HT1080 (cell line): ENCODE measurements at regions not wholly inside any gene's neighbourhood (a gene's known extent, or its start where the extent isn't known, plus 50 kb on each side); places are given as distances from the start of the nearest gene placed in this dataset.

Source experiments
- DNase-seq: peaks from one replicate; pipeline ENCODE4 v3.0.0-alpha.2; 2015; ENCODE audit warnings: low read depth

DNA sequence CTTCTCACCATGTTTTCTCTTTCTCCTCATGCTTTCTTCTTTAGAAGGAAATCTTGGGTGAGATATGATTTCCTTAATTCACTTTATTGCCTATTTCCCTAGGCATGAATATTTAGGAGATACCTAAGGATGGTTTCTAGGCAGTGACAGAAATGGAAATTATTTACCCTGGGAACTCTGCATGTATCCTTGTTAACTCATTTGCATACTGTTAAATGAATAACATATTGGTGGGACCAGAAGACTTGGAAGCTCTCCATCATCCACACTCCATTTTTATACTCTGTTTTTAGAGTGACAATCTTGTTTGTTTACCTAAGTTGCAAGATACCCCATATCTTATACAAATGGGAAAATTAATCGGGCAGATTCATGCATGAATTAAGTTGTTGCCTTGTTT is 285.7 kb downstream of the RNF144B start:
- no peak for DNase-seq

GRCh38 chr6:18674346-18674745 is 287.2 kb downstream of the RNF144B start:
- no peak for DNase-seq

- no peak for DNase-seq
Measured at GRCh38 chr6:18675881-18676280, 288.7 kb downstream of the RNF144B start.

DNA sequence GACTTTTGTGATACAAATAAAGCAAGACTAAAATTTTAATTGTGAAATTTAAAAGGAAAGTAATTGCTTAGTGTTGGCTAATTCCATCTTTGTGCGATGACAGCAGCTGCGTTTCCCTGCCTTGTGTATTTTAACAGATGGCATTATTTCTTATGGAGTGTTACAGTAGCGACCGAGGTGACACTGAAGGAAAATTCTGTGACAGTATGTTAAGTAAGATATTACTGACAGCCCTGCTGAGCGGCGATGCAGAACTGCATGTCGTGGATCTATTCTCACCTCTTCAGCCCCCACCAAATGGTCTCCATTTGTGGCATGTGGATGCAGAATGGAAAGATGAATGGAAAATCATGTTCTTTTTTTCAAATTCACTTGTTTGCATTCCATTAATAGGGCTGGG is 289.4 kb downstream of the RNF144B start:
- DNase-seq: no peak

DNA sequence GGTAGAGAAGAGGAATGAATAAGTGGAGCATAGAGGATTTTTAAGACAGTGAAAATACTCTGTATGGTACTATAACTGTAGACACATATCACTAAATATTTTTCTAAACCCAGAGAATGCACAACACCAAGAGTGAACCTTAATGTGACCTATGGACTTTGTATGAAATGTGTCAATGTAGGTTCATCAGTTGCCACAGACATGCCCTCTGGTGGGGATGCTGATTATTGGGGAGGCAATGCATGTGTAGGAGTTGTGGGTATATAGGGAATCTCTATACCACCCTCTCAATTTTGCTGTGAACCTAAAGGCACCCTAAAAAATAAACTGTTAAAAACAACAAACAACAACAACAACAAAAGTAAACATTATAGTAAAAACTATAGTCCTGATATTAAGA is 293.7 kb downstream of the RNF144B start:
- no peak for DNase-seq

- DNase-seq: no peak
Measured at GRCh38 chr6:18681832-18682503, 294.8 kb downstream of the RNF144B start.

GRCh38 chr6:18684343-18684742 is 297.2 kb downstream of the RNF144B start:
- no peak for DNase-seq

GRCh38 chr6:18692929-18693685 is 306.0 kb downstream of the RNF144B start:
- DNase-seq: no peak

- DNase-seq: no peak
Measured at GRCh38 chr6:18693881-18694280, 306.7 kb downstream of the RNF144B start.

- no peak for DNase-seq
Measured at GRCh38 chr6:18703546-18703945, 316.4 kb downstream of the RNF144B start.

- no peak for DNase-seq
Measured at GRCh38 chr6:18707714-18708439, 320.7 kb downstream of the RNF144B start.

- DNase-seq: no peak
Measured at GRCh38 chr6:18712595-18712994, 325.4 kb downstream of the RNF144B start.

DNA sequence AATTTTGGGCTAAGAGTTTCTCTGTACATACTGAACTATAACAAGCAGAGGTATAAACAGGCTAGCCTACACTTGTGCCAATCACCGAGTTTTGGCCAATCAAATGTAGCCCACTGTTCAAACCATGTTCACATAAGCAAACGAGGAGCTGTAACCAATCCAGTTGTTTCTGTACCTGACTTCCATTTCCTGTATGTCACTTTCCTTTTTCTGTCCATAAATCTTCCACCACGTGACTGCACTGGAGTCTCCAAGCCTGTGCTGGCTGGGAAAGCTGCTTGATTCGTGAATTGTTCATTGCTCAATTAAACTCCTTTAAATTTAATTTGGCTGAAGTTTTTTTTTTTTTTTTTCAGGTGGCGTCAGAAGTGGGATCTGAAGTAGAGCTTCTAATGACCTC is 332.9 kb downstream of the RNF144B start:
- DNase-seq: peak; percentile 56

GRCh38 chr6:18724056-18724455 is 336.9 kb downstream of the RNF144B start:
- no peak for DNase-seq

- no peak for DNase-seq
Measured at GRCh38 chr6:18725449-18725848, 338.3 kb downstream of the RNF144B start.

DNA sequence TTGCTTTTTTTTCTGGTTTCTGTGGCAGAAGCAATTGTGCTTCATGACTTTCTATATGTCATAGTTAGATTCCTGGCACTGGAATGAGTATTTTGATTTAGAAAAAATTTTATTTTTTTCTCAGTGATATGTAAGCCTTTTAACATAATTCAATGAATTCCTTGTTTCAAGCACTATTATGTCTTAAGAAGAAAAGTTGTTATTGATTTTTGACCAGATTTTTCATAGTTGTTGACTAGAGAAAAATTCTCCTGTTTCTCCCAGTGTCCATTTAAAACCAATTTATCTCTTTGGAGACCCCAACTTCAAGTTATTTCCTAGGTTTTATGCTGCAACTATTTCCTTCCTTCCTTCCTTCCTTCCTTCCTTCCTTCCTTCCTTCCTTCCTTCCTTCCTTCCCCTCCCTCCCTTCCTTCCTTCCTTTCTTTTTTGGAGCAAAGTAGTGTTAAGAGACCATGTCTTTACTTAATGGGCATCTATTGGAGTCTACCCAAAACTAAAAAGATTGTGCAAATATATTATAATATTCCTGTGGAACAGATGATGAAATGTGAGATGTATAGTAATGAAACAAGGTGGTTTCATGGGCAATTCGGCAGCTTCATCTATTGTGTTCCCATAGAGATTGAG is 346.9 kb downstream of the RNF144B start:
- no peak for DNase-seq

DNA sequence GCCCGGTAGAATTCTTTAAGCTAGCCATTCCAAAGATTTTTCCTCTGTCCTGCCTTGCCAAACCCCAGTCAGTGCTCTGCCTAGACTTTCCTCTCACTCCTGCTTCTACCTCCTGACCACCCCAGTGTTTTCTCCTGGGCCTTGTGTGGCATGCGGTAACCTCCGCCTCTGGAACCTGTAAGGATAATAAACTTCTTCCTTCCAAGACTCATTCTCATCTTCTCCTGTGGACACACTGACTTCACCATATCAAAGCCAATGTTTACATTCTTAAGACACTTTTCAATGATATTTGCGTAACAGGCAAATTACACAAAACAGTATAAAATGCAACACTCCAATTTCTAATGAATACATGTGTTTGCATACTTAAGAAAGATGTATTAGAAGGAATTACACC is 354.6 kb downstream of the RNF144B start:
- no peak for DNase-seq

DNA sequence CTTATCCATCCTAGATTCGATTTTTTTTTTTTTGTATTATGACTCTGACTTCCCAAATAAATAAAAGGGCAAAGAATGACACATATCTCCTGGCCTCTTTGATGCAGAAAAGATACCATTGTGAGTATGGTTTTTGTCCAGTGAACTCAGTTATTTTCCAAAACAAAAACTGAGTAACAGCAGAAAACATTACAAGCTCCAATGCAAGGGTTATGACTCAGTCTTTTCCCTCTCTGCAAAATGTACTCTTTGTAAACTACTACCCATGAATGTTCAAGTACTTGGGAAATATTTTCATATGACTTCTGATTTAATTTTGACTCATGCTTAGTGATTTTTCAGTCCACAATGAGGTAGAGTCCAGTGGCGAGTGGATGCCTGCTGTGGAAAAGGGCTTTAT is 355.3 kb downstream of the RNF144B start:
- peak; percentile 76 for DNase-seq

- no peak for DNase-seq
Measured at GRCh38 chr6:18746727-18747126, 359.6 kb downstream of the RNF144B start.

- no peak for DNase-seq
Measured at GRCh38 chr6:18748314-18748713, 361.2 kb downstream of the RNF144B start.

DNA sequence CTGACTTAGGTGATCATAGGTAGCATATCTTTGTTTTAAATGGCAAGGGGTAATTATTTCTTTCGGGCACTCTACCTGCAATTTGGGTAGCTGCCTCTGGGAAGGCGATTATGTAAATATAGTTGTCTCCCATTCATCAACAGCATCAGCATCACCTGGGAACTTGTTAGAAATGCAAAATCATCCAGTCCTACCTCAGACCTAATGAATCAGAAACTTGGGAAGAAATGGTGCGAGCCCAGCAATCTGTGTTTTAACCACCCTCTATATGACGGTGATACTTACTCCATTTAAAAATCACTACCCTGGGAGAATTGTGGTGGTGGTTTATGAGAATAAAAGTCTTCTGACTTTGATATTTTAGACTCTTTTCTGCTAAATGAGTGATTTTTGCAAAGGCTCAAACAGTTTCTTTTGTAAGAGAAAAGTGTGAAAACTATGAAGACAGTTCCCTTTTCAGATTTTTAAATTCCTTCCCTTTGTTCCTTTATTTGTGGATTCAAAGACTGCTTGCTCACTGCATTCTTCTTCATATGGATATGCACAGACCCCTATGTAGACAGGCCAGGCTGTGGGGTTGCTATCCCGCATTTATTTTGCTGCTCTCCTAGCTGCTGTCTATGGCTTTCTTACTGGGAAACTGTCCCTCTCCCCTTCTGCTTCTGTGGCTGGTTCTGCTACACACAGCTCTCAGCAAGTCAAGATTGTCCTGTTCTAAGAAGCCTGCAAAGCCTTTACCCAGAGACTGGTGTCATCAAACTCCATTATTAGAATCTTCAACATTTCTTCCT is 365.3 kb downstream of the RNF144B start:
- DNase-seq: no peak
